GM03348 (cell line): ENCODE measurements at regions not wholly inside any gene's neighbourhood (a gene's known extent, or its start where the extent isn't known, plus 50 kb on each side); places are given as distances from the start of the nearest gene placed in this dataset.

Experiments
- DNase-seq: peaks from one replicate; pipeline ENCODE4 v3.0.0; 2012; ENCODE audit warnings: low spot score

DNA sequence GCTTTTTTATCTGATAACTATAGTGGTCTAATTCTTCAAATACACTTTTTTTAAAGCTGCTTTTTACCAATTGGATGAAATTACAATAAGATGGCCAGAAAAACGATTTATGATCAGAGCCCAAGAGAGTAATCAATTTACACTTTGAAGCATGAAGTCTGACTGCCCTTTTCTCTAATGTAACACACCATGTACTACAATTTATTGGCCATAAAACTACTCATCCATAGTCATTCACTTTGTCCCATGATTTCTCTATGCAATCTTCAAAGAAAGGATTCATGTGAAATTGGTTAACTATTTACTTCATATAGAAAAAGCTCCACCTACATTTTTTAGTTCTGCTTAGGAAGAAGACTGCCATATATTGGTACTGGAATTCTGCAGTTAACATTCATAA lies 73.6 kb upstream of the CAST start:
- DNase-seq: no peak

DNA sequence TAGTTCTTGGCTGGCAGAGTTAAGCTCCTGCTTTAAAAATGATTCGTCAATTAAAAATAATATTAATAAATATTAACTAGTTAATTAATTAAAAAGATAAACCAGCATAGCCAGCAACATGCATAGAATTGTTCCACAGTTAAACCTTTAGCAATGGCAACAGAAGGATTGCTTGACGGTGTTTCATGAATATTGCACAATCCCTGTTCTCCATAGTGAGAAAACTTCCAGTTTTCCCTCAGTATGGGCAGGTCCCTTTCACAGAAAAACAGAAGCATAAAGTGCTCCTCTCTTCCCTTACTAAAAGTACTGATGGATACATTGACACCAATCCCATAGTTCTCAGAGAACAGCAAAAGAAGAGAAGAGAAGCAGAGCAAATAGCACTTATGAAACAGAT lies 71.4 kb upstream of the CAST start:
- DNase-seq: no peak

DNA sequence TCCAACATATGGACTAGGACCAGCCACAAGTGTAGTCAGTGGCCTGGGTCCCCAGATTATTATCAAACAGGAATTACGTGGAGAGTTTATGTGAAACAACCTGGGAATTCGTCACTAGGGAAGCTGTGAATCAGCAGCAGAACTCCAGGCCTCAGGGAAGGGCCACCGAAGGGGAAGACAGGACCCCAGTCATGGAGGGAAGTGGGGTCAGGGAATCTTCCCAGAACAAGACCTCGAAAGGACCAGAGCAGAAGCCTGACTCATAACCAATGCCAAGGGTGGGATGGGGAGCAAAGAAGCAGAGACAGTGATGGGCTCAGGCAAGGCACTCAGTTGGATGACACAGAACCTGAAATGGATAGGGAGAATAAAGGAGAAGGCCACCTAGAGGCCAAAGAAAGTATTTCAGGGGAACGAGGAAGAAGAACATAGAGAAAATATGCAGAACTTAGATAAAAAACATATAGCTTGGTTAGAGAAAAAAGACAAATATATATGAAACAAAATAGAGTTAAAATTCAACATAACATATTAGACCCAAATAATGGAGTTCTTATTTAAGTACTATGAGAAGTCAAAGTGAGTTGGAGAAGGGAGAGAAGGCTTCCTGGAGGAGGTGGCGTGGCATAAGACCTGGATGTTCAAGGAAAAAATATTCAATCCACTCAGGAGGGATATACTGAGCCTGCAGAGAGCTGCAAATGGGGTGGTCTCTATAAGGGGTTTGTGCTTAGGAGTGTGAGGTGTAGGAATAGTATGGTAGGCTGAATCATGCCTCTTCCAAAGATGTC lies 66.7 kb upstream of the CAST start:
- DNase-seq: no peak

DNA sequence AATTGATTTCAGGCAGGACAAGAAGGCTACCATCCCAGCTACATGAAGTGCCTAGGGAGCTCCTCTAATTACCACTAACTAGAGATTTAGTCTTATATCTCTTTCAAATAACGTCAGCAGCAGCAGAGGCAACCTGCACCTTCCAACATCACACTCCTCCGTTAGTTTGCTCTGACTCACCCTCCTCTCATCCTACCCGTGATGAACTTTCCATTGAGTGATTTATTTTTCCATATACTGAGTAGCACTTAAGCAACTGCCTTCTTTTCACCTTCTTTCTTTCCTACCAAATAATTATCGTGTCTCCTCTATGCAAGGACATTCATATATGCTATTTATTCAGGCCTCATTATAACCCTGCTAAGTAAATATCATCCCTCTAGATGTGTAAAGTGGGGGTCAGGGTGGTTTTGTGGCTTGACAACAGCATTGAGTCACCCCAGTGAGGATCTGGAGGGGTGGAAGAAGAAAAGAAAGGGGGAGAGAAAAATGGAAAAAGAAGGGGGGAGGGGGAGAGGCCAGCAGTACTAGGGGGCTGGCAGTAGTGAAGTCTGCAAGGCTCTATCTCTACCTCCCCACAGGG lies 64.6 kb upstream of the CAST start:
- no peak for DNase-seq

DNA sequence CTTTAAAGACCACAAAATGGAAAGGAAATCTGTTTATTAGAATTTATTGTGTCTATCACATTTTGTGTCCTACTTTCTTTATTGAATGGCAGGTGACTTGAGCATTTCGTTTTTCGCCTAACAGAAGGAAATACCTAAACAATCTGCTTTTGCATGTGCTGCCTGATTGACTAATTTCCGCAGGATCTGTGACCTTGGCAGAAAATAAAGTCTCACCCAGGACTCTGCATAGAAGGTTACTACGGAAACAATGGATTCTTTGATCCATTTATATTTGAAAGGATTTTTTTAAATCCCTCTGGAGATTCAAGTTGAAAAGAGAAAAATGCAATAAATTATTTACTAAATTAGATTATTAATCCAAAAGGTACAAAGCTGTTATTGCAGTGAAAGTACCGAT lies 61.0 kb upstream of the CAST start:
- DNase-seq: no peak

DNA sequence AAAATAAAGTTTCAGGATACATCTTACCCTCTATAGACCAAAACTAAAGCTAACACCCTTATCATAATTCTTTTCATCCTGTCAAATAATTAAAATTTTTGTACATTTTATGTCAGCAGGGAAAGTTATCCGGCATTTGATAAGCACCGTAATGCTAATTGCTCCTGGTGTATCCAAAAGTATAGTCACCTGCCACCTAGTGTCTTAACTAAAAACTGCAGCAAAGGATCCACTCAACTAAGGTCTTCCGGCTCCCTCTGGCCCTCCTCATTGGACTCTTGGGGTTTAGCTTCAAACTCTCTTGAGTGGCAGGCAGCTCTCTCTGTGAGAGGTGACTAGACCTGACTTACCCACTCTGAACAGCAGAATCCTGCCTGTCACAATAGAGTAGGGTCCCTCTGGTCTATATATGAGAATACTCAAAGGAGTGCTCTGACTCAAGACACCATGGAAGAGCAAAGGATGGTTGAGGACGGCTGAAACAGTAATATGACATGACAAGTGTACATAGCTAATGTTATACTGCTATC lies 60.4 kb upstream of the CAST start:
- DNase-seq: peak; percentile 74

DNA sequence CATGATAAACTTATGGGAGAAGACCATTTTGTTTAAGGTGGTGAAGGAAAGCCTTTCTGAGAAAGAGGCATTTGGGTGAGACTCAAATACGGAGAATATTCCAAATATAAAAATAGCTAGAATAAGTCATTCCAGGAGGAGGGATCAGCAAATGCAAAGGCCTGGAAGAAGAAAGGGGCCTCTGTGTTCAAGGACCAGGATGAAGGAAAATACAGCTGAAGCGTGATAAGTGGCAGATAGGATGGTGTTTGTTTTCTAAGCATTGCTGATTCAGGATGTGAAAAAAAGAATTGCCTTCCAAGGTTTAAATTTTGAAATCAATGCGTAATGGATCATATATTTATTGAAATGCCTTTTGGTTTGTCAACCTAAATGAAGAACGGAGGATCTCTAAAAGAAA lies 59.4 kb upstream of the CAST start:
- no peak for DNase-seq

DNA sequence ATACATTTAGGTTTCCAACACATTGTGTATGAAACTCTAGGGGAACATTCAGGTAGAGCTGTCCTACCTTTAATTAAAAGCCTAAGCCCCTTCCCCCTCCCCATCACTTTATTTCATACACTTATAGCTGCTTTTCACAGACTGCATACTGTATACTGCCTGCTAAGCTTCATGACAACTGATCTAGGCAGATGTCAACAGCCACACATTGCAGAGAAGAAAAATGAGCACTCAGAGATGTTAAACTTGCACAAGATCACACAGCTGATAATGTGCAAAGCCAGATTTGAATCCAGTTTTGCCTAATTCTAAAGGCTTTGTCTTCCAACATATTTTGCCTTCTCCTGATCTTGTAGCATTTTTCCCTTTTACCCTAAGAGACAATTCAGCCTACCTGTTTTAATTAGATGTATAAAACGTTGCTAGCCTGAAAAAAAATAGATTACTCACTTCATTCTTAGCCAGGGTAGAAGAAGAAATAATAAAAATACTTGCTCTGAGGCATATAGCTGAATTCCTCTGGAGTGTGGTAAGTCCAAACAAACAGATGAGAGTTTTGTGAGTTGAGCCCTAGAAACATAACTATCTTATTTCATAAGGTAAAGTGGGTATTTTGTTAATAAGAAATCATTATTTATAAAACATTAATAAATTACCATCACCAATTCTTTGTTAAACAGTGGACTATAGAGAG lies 56.9 kb upstream of the CAST start:
- peak; percentile 10 for DNase-seq

DNA sequence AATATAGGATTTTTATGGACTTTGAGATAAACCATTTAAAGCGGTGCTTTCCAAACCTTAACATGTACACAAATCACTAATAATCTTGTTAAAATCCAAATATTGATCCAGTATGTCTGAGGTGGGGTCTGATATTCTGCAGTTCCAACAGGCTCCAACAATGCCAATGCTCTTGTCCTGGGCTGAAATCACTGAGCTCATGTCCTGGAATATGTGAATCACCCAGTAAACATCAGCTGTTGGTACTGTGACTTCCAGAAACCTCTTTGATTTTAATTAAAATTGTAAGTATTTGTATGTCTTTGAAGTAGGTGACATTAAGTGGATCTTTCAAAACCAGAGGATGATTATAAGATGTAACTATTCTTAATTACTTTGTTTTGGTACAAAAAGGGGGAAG lies 52.8 kb upstream of the CAST start:
- no peak for DNase-seq

DNA sequence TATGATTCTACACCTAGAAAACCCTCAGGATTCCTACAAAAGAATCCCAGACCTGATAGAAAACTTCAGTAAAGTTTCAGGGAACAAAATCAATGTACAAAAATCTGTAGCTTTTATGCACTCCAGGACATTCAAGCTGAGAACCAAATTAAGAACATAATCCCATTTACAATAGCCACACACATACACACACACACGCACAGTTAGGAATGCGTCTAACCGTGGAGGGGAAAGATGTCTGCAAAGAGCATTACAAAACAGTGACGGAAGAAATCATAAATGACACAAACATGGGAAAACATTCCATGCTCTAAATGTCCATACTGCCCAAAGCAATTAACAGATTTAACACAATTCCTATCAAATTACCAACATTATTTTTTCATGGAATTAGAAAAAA lies 51.4 kb upstream of the CAST start:
- DNase-seq: no peak

DNA sequence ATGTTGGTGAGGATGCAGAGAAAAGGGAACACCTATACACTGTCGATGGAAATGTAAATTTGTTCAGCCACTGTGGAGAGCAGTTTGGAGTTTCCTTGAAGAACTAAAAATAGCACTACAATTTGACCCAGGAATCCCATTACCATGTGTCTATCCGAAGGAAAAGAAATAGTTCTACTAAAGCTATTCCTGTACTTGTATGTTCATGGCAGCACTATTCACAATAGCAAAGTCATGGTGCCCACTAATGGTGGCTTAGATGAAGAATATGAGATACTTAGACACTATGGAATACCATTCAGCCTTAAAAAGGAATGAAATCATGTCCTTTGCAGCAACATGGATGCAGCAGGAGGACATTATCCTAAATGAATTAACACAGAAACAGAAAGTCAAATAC lies 50.2 kb upstream of the CAST start:
- no peak for DNase-seq
